Fibroblast of villous mesenchyme (primary cell): ENCODE measurements at regions not wholly inside any gene's neighbourhood (a gene's known extent, or its start where the extent isn't known, plus 50 kb on each side); places are given as distances from the start of the nearest gene placed in this dataset.

ENCODE experiments used
- DNase-seq: peaks from one replicate; pipeline ENCODE4 v3.0.0-alpha.2; 2010; ENCODE audit warnings: low read depth
- H3K4me3 ChIP-seq: 2 replicates; pipeline ENCODE4 v1.5.1; 2011; ENCODE audit warnings: low read depth, mild to moderate bottlenecking, low read length
- CTCF ChIP-seq: IDR thresholded peaks from 2 replicates; pipeline ENCODE4 v1.5.1; 2012; ENCODE audit warnings: low read depth, mild to moderate bottlenecking, low read length; ENCODE audit not compliant: insufficient read depth

- no peak overlapping the region for H3K4me3 ChIP-seq
- no peak for TF ChIP-seq CTCF
- DNase-seq, result no peak
Observed at GRCh38 chr11:25527841-25528240, 804.1 kb upstream of the ANO3 start.

GRCh38 chr11:25529572-25529971 is 802.4 kb upstream of the ANO3 start:
- TF ChIP-seq CTCF, result no peak
- no peak overlapping the region for H3K4me3 ChIP-seq
- DNase-seq, result no peak

- no peak for TF ChIP-seq CTCF
- DNase-seq, result no peak
- no peak overlapping the region for H3K4me3 ChIP-seq
Observed at GRCh38 chr11:25535467-25536272, 796.3 kb upstream of the ANO3 start.

GRCh38 chr11:25536289-25536688 is 795.6 kb upstream of the ANO3 start:
- TF ChIP-seq CTCF, result no peak
- H3K4me3 ChIP-seq, result no peak overlapping the region
- no peak for DNase-seq

GRCh38 chr11:25537393-25537792 is 794.5 kb upstream of the ANO3 start:
- no peak for TF ChIP-seq CTCF
- DNase-seq, result no peak

GRCh38 chr11:25547292-25547691 is 784.6 kb upstream of the ANO3 start:
- H3K4me3 ChIP-seq, result no peak overlapping the region
- DNase-seq, result no peak
- no peak for TF ChIP-seq CTCF

More at GRCh38 chr11:25537393-25537792, 794.5 kb upstream of the ANO3 start:
- H3K4me3 ChIP-seq, result no peak overlapping the region

- DNase-seq, result no peak
- TF ChIP-seq CTCF, result no peak
- H3K4me3 ChIP-seq, result no peak overlapping the region
Observed at GRCh38 chr11:25562417-25562816, 769.5 kb upstream of the ANO3 start.
